HG02571 (cell line): ENCODE measurements at regions not wholly inside any gene's neighbourhood (a gene's known extent, or its start where the extent isn't known, plus 50 kb on each side); places are given as distances from the start of the nearest gene placed in this dataset.

Experiments used
- ATAC-seq: cut with Tn5 transposase; IDR thresholded peaks from one replicate; pipeline ENCODE4 v1.9.1; 2021; ENCODE audit warnings: mild to moderate bottlenecking, moderate library complexity; ENCODE audit not compliant: unreplicated experiment

- no peak for ATAC-seq
These were observed 191.4 kb upstream of the CHORDC1 start for GRCh38 chr11:90414221-90414620.

- no peak for ATAC-seq
These were observed 184.5 kb upstream of the CHORDC1 start for GRCh38 chr11:90407350-90407749.

DNA sequence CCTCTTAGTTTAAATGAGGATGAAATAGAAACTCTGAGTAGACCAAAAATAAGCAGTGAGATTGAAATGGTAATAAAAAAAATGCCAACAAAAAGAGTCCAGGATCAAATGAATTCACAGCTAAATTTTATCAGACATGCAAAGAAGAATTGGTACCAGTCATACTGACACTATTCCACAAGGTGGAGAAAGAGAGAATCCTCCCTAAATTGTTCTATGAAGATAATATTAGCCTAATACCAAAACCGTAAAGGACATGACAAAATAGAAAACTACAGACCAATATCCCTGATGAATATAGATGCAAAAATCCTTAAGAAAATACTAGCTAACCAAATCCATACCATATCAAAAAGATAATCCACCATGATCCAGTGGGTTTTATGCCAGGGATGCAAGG lies 169.8 kb upstream of the CHORDC1 start:
- ATAC-seq: no peak

DNA sequence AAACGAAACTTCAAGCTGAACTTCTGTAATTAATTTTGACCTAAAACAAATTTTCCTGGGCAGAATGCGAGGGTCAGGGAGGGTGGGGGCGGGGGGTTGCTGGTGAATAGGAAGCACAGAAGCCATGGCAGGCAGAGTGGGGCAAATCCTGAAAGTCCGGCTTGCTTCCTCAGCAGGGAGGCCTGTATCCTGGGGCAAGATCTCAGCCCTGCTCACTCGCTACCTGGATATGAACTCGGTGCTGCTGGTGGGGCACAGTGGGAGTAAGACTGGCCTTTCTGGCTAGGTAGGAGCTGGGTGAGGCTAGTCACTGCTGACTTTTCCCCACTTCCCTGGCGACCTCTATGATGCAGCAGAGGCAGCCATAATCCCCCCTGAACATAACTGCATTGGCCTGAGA lies 168.9 kb upstream of the CHORDC1 start:
- no peak for ATAC-seq

GRCh38 chr11:90380206-90380605 lies 157.4 kb upstream of the CHORDC1 start:
- no peak for ATAC-seq

- ATAC-seq: no peak
These were observed 151.1 kb upstream of the CHORDC1 start for GRCh38 chr11:90373971-90374370.

GRCh38 chr11:90364527-90364926 lies 141.7 kb upstream of the CHORDC1 start:
- ATAC-seq: no peak

DNA sequence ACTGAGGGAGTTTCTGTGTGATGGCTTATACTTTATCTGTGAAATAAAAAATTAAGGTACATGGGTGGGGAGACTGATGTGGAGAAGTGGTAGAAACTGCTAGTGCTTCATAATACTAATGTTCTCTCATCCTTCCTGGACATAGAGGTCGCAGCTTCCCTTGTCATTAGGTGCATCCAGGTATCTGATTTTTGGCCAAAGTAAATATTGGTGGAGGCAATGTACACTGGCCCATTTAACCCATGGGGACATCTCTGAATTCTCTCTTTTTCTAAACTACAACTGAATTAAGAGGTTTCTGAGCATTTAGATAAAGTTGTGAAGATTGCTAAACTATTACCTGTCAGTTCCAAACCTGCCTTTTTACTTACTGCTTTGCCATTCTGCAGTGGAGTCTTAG lies 140.9 kb upstream of the CHORDC1 start:
- ATAC-seq: no peak

GRCh38 chr11:90355200-90355599 lies 132.4 kb upstream of the CHORDC1 start:
- no peak for ATAC-seq

- ATAC-seq: no peak
These were observed 126.9 kb upstream of the CHORDC1 start for GRCh38 chr11:90349731-90350130.

DNA sequence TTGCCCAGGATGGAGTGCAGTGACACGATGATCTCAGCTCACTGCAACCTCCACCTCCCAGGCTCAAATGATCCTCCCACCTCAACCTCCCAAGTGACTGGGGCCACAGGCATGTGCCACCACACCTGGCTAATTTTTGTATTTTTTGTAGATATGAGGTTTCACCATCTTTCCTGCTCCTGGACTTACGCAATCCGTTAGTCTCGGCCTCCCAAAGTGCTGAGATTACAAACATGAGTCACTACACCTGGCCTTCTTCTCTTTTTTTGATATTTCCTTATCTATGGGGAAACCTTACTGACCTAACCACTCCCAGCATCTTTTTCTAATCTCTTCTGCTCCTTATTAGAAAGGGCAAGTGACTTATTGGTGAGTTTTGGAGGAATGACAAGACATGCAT lies 121.7 kb upstream of the CHORDC1 start:
- ATAC-seq: no peak

DNA sequence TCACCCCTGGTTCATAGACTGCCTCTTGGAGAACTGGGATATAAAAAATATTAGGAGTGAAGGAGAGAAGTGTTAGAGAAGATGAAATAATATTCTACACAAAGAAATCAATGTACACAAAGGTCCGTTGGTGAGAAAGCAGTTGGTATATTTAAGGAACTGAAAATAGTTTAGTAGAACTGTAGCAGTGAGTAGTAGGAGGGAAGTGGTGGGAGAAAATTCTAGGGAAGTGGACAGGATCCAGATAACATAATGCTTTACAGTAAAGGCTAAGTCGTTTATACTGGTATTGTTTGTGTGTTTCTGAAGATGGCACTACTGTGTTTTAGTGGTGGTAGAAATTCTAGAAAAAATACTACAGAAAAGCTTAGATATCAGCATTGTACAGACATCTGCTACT lies 120.8 kb upstream of the CHORDC1 start:
- ATAC-seq: no peak

- ATAC-seq: no peak
These were observed 119.1 kb upstream of the CHORDC1 start for GRCh38 chr11:90341986-90342385.

GRCh38 chr11:90332415-90332814 lies 109.6 kb upstream of the CHORDC1 start:
- ATAC-seq: no peak

DNA sequence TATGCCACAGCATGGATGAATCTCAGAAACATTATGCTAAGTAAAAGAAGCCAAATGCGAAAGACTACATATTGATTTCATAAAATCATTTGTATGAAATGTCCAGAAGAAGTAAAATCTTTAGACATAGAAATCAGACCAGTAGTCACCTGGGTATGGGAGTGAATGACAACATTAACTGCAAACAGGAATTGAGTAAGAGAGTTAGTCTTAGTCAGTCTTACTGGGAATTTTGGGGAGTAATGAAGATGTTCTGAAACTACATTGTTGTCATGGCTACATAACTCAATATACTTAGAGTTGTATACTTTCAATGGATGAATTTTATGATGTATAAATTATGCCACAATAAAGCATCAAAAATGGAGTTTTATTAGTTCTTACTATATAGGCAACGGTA lies 107.8 kb upstream of the CHORDC1 start:
- no peak for ATAC-seq

DNA sequence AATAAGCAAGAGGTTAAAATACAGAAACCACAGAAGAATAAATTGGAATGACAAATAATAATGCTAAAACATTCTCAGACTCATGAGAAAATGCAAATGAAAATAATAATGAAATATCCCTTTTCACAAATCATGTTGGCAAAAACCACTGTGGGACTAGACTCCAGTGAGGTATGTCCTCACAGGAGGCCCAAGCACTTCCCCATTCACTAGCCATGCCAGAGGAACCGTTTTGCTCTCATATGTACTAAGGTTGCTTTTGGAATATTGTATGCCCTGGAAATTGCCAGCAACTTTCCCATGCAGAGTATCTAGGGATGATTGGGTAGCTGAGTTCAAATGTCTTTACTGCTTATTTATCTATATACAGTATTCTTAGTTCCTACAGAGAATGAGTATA lies 106.2 kb upstream of the CHORDC1 start:
- ATAC-seq: no peak

DNA sequence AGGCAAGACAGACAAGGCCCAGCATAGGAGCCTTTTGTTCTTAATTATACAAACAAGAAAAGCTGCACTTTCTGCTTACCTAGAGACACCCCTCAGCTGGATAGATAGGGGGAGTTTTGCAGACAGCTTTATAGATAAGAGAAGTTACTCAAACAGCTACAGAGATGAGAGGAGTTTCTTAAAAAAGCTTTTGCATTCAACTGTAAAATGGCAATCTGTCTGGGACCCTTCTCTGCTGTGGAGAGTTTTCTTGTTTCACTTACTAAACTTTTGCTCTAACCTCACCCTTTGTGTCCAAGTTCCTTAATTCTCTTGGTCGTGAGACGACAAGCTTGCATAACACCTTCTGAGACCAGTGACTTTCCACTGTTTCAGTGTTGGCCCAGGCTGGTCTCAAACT lies 103.8 kb upstream of the CHORDC1 start:
- ATAC-seq: no peak

DNA sequence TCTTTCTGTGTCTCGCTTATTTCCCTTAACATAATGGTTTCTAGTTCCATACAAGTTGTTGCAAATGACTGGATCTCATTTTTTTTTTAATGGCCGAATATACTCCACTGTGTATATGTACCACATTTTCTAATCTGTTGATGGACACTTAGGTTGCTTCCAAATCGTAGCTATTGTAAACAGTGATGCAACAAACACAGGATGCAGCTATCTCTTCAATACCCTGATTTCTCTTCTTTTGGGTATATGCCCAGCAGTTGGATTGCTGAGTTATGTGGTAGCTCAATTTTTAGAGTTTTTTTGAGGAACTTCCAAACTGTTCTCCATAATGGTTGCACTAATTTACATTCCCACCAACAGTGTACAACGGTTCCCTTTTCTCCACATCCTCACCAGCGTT lies 100.4 kb upstream of the CHORDC1 start:
- no peak for ATAC-seq

- ATAC-seq: no peak
These were observed 98.2 kb upstream of the CHORDC1 start for GRCh38 chr11:90321018-90321417.

DNA sequence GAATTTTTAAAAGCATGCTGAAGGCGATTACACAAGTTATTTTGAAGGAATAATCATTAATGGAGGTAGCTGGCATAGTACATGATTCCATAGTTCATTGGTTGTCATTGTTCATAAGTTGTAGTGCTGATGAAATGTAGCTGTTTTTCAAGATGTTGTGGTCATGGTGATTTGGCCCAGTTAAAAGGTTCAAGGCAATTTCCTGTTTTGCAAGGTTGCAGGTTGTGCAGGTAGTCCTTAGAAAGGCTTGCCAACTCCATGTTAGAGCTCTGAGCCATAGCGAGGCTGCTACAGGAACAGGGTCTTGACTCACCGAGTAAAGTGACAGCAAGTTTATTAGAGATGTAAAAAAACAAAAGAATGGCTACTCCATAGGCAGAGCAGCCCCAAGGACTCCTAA lies 95.8 kb upstream of the CHORDC1 start:
- no peak for ATAC-seq

GRCh38 chr11:90310210-90310609 lies 87.4 kb upstream of the CHORDC1 start:
- no peak for ATAC-seq

DNA sequence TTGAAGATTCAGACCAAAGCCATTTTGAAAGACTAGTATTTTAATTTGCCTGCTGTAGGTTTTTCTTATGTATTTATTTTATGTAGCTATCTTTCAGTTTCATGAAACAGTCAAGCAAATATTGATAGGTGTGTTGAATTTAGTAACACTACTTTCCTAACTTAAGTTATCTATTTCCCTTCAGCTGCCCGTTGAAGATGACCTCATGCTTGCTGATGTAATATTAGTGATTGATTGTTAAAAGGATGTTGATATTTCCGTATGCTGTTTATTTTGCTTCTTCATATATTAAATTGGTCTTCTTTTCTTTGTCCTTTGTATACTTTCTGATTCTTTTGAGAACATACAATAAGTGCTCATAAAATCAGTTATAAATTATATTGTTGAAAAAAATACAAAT lies 86.8 kb upstream of the CHORDC1 start:
- no peak for ATAC-seq

DNA sequence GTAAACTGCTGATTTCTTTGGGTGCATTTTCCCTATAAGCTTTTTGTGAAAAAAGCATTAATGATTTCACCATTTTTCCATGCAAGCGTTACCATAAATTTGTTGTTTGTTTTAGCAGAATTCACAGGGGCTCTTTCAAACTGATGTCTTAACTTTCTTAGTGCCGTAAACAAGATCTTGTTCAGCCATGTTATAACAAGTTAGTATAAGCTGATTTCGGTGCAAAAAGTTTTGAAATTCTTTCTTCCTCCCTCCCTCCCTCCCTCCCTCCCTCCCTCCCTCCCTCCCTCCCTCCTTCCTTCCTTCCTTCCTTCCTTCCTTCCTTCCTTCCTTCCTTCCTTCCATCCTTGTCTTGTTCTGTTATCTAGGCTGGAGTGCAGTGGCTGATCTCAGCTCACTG lies 71.7 kb upstream of the CHORDC1 start:
- no peak for ATAC-seq

DNA sequence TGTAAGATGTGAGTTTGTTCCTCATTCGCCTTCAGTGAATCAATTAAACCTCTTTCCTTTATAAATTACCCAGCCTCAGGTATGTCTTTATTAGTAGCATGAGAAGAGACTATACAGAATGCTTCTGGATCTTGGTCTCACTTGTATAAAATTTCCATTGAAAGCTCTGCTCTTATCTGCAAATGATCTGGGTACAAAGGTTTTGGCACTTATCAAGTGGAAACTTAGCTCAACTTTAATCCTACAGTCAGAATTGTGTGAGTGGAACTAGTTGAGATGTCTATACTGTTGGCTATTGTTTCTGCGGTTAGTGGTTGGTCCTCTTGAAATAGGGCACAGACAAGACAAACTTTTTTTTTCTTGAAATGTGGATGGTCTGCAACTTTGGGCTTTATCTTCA lies 71.2 kb upstream of the CHORDC1 start:
- ATAC-seq: no peak
